Small intestine (tissue), 7 donors: ENCODE measurements at regions not wholly inside any gene's neighbourhood (a gene's known extent, or its start where the extent isn't known, plus 50 kb on each side); places are given as distances from the start of the nearest gene placed in this dataset.
A peak's percentile ranks its signal among the peaks of the same experiment; 100 is the strongest.

Experiments
- DNase-seq, 2 donors: peaks; one replicate each; pipeline versions ENCODE4 v3.0.0 to v3.0.0-alpha.2; 2013
- FAIRE-seq: peaks from 2 replicates; lab custom pipeline; 2012; peaks lifted over from hg19 to GRCh38; lab: Jason Lieb, UNC
- H3K27ac ChIP-seq, 3 donors: one replicate each; pipeline ENCODE4 v1.5.1; 2013; ENCODE audit warnings: low read length in 2 of 3, mild to moderate bottlenecking in 2 of 3, control low read depth in 1 of 3, inconsistent platforms in 1 of 3, low read depth in 1 of 3, moderate library complexity in 1 of 3
- H3K27me3 ChIP-seq, 3 donors: one replicate each; pipeline ENCODE4 v1.6.1; 2013; ENCODE audit warnings: low read length in 3 of 3, inconsistent platforms in 1 of 3; ENCODE audit not compliant: control insufficient read depth in 3 of 3, insufficient read depth in 3 of 3
- H3K36me3 ChIP-seq, 3 donors: one replicate each; pipeline ENCODE4 v1.6.1; 2013; ENCODE audit warnings: low read length in 3 of 3, inconsistent platforms in 1 of 3, low read depth in 1 of 3, mild to moderate bottlenecking in 1 of 3, moderate library complexity in 1 of 3; ENCODE audit not compliant: control insufficient read depth in 3 of 3, insufficient read depth in 2 of 3
- H3K4me1 ChIP-seq, 3 donors: one replicate each; pipeline ENCODE4 v1.6.1; 2013; ENCODE audit warnings: low read length in 2 of 3, inconsistent platforms in 1 of 3, low read depth in 1 of 3, mild to moderate bottlenecking in 1 of 3, moderate library complexity in 1 of 3; ENCODE audit not compliant: control insufficient read depth in 3 of 3, insufficient read depth in 2 of 3
- H3K4me3 ChIP-seq, 3 donors: one replicate each; pipeline ENCODE4 v1.5.1; 2013; ENCODE audit warnings: low read length in 3 of 3, control low read depth in 1 of 3, inconsistent platforms in 1 of 3, low read depth in 1 of 3, mild to moderate bottlenecking in 1 of 3, moderate library complexity in 1 of 3
- H3K9me3 ChIP-seq, 2 donors: one replicate each; pipeline ENCODE4 v1.6.1; 2013; ENCODE audit warnings: low read depth in 1 of 2, low read length in 1 of 2; ENCODE audit not compliant: control insufficient read depth in 2 of 2, insufficient read depth in 1 of 2
- WGBS, 3 donors: extraction: QIAGEN DNeasy Blood & Tissue Kit; methylation state at CpG; one replicate each; pipeline ENCODE4 v1.1.7; 2013; 5-methylcytosine and 5-hydroxymethylcytosine counted together
- donor health status: healthy with polysubstance abuse.
- donor health status: control.
- donor health status: control.
- donor health status: Bipolar disorder and iron deficiency.
- donor health status: healthy.

DNA sequence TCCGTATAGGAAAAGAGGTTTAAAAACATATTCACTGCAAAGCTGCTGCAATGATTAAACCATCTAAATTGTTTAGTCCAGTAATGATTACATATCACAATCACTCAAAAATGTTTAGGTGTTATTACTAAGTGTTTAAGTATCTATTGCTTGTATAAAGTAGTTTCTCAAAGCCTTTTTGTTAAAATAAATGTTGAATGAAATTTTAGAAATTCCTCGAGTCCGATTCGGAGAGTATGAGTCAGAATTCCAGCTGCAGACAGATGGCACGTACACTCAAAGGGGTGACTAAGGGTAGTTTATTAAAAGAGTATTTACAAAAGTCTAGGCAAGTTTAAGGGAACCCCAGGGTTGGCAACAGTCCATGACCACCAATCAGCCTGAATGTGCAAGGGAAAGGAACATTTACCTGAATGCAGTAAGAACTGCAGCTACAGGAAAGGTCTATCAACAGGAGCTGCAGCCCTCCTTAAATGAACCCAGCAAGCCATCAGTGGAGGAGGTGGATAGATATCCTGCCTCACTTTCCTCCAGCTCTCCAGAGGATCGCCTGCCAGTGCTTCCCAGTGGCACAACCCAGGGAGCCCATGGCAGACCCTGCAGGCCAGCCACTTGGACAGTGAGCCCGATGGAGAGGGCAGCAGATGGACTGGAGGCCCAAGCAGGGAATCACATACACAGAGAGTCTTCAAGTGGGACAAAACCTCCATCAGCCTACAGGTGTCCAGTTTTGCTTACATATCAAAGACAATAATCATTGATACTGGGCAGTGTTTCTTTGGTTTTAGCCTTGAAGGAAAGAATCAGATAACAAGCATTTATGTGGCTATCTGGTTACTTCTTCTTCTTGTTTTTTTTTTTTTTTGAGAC, 92.1 kb upstream of the SLC44A3 start:
- WGBS, 3 donors: 57 to 90% (median 67%) methylated on average over 7 of the region's 7 CpGs
- no peak overlapping the region for H3K4me3 ChIP-seq
- peak overlapping the region in 1 of 3 donors; percentile 53 for H3K27ac ChIP-seq
- no peak for DNase-seq
- peaks cover 0 to 29% (median 0%) of the 10 kb centered on the region in 3 donors for H3K36me3 ChIP-seq
- no peak for FAIRE-seq
- peaks cover 2 to 11% (median 4%) of the 10 kb centered on the region in 3 donors for H3K4me1 ChIP-seq
- no peaks in the 10 kb centered on the region for H3K9me3 ChIP-seq
- no peaks in the 10 kb centered on the region for H3K27me3 ChIP-seq

GRCh38 chr1:94726981-94727685, 93.0 kb upstream of the SLC44A3 start:
- 77 to 84% (median 80%) methylated on average over 6 of the region's 6 CpGs for WGBS, 3 donors
- peak overlapping the region in 1 of 3 donors; percentile 12 for H3K27ac ChIP-seq
- FAIRE-seq (no peak), DNase-seq (peak in 1 of 2 donors; percentile 49)
- H3K4me3 ChIP-seq: no peak overlapping the region
- H3K27me3 ChIP-seq: no peaks in the 10 kb centered on the region
- peaks cover 2 to 11% (median 4%) of the 10 kb centered on the region in 3 donors for H3K4me1 ChIP-seq
- H3K36me3 ChIP-seq: peaks cover 0 to 32% (median 0%) of the 10 kb centered on the region in 3 donors
- H3K9me3 ChIP-seq: no peaks in the 10 kb centered on the region

DNA sequence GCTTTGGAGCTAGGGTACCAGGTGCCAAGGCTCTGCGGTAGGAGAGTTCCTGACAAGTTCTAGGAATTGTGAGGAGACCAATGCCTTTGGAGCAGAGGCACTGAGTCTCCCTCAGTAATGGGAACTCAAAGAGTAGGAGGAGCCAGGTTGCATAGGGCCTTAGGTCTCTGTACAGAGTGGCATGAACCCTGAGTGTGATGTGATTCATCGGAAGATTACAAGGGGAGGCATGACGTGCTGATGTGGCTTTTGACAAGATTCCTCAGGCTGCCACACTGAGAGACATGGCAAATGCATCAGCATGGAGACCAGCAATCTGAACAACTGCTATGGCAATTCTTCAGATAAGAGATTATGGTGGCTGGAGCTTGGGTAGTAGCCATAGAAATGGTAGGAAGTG, 94.6 kb upstream of the SLC44A3 start:
- 87 to 95% (median 93%) methylated on average over 3 of the region's 3 CpGs for WGBS, 3 donors
- Histone ChIP-seq H3K27me3 (no peaks in the 10 kb centered on the region), H3K9me3 (no peaks in the 10 kb centered on the region), H3K36me3 (peaks cover 0 to 29% (median 0%) of the 10 kb centered on the region in 3 donors), H3K27ac (no peak overlapping the region), H3K4me1 (peaks cover 2 to 11% (median 4%) of the 10 kb centered on the region in 3 donors), H3K4me3 (no peak overlapping the region)
- DNase-seq (no peak), FAIRE-seq (no peak)

- no peaks in the 10 kb centered on the region for H3K27me3 ChIP-seq
- 87 to 90% (median 88%) methylated on average over 6 of the region's 6 CpGs for WGBS, 3 donors
- DNase-seq (peak in 1 of 2 donors; percentile 59), FAIRE-seq (no peak)
- peak overlapping the region in 1 of 3 donors; percentile 36 for H3K27ac ChIP-seq
- no peak overlapping the region for H3K4me3 ChIP-seq
- peaks cover 2 to 11% (median 4%) of the 10 kb centered on the region in 3 donors for H3K4me1 ChIP-seq
- peaks cover 0 to 33% (median 0%) of the 10 kb centered on the region in 3 donors for H3K36me3 ChIP-seq
- H3K9me3 ChIP-seq: no peaks in the 10 kb centered on the region
Observed at GRCh38 chr1:94723894-94724293, 96.3 kb upstream of the SLC44A3 start.

DNA sequence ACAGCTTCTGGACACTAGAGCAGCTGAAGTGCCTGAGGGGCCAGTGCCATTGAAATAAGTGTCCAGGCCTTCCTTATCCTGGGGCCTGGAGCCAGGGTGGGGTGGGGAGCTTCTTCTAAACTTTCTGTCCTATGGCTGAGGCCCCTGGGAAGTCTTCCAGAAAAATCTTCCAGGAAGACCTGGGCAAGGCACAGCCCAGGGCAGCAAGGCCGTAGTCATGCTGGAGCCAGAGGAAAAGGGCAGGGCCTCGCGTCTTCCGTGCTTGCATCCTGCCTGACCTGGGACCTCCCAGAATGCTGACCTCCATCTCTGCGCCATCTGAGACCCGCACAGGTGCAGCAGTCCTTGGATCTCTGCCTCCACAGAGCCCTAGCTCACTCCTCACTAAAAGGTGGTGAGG, 96.7 kb upstream of the SLC44A3 start:
- Histone ChIP-seq H3K4me1 (peaks cover 2 to 11% (median 4%) of the 10 kb centered on the region in 3 donors), H3K36me3 (peaks cover 0 to 33% (median 0%) of the 10 kb centered on the region in 3 donors), H3K9me3 (no peaks in the 10 kb centered on the region), H3K27me3 (no peaks in the 10 kb centered on the region), H3K27ac (peak overlapping the region in 1 of 3 donors; percentile 36), H3K4me3 (no peak overlapping the region)
- DNase-seq: no peak
- 81 to 95% (median 87%) methylated on average over 6 of the region's 6 CpGs for WGBS, 3 donors
- no peak for FAIRE-seq

- Histone ChIP-seq H3K4me3 (no peak overlapping the region), H3K27me3 (no peaks in the 10 kb centered on the region), H3K4me1 (peaks cover 0 to 10% (median 4%) of the 10 kb centered on the region in 3 donors), H3K36me3 (peaks cover 0 to 27% (median 0%) of the 10 kb centered on the region in 3 donors), H3K9me3 (no peaks in the 10 kb centered on the region), H3K27ac (no peak overlapping the region)
- FAIRE-seq: no peak
- whole genome bisulfite sequencing, 3 donors: 78 to 93% (median 86%) methylated on average over 4 of the region's 4 CpGs
- no peak for DNase-seq
Observed at GRCh38 chr1:94722181-94722580, 98.0 kb upstream of the SLC44A3 start.

GRCh38 chr1:94721240-94721639, 98.9 kb upstream of the SLC44A3 start:
- DNase-seq (no peak), FAIRE-seq (no peak)
- H3K36me3 ChIP-seq: peaks cover 0 to 24% (median 0%) of the 10 kb centered on the region in 3 donors
- no peaks in the 10 kb centered on the region for H3K27me3 ChIP-seq
- peaks cover 0 to 6% (median 4%) of the 10 kb centered on the region in 3 donors for H3K4me1 ChIP-seq
- WGBS, 3 donors: 67 to 90% (median 80%) methylated on average over 7 of the region's 7 CpGs
- H3K9me3 ChIP-seq: no peaks in the 10 kb centered on the region
- H3K4me3 ChIP-seq: no peak overlapping the region
- no peak overlapping the region for H3K27ac ChIP-seq
